IMR-90 (cell line): ENCODE measurements at regions not wholly inside any gene's neighbourhood (a gene's known extent, or its start where the extent isn't known, plus 50 kb on each side); places are given as distances from the start of the nearest gene placed in this dataset.

Experiments
- ATAC-seq: fragments of 200-7000 bp; cut with Tn5 transposase; 2 replicates; pipeline ENCODE4 v1.9.1; 2020; ENCODE audit warnings: low read depth, mild to moderate bottlenecking, moderate library complexity
- BruUV-seq: library from RNA; stranded (reverse); fragments of 400-500 nt; replicated peaks from 2 replicates; lab custom pipeline; 2021; lab: Mats Ljungman, UMichigan
- CTCF ChIA-PET: fragments of 300-600 bp; formaldehyde crosslinking; extraction: SDS; loops from one replicate; lab custom pipeline; 2021; ENCODE audit warnings: antibody characterized with exemption; lab: Yijun Ruan, JAX
- POLR2A ChIA-PET: fragments of 300-600 bp; sonication (Branson Sonifier 250); formaldehyde crosslinking; loops from one replicate; lab custom pipeline; 2022; ENCODE audit warnings: antibody characterized with exemption; ENCODE audit not compliant: unreplicated experiment; lab: Charles Lee
- DNase-seq: peaks from one replicate; pipeline ENCODE4 v3.0.0; 2013
- H2AFZ ChIP-seq: replicated peaks from 2 replicates; pipeline ENCODE3; 2013; ENCODE audit warnings: low read length, mild to moderate bottlenecking; ENCODE audit not compliant: poor library complexity
- H2AK5ac ChIP-seq: 2 replicates; pipeline ENCODE4 v1.6.1; 2013; ENCODE audit warnings: low read depth, low read length, inconsistent platforms
- H2AK9ac ChIP-seq: replicated peaks from 2 replicates; pipeline ENCODE3; 2013; ENCODE audit warnings: mild to moderate bottlenecking, low read depth, low read length, moderate library complexity; ENCODE audit not compliant: poor library complexity
- H2BK120ac ChIP-seq: 2 replicates; pipeline ENCODE4 v1.6.1; 2013; ENCODE audit warnings: low read depth, low read length, inconsistent platforms
- H2BK15ac ChIP-seq: 3 replicates; pipeline ENCODE4 v1.6.1; 2013; ENCODE audit warnings: low read depth, low read length, inconsistent platforms
- H2BK20ac ChIP-seq: 2 replicates; pipeline ENCODE4 v1.6.1; 2013; ENCODE audit warnings: low read depth, mild to moderate bottlenecking, inconsistent platforms, low read length, moderate library complexity
- H2BK5ac ChIP-seq: 2 replicates; pipeline ENCODE4 v1.6.1; 2013; ENCODE audit warnings: mild to moderate bottlenecking, low read depth, low read length, inconsistent platforms; ENCODE audit not compliant: poor library complexity, severe bottlenecking
- H3K14ac ChIP-seq: replicated peaks from 2 replicates; pipeline ENCODE4 v1.6.1; 2013; ENCODE audit warnings: low read depth, low read length, inconsistent platforms
- H3K18ac ChIP-seq: 2 replicates; pipeline ENCODE4 v1.6.1; 2013; ENCODE audit warnings: low read depth, low read length, control low read depth
- H3K23ac ChIP-seq: 2 replicates; pipeline ENCODE4 v1.6.1; 2013; ENCODE audit warnings: low read depth, low read length, inconsistent platforms
- H3K27ac ChIP-seq: 2 replicates; pipeline ENCODE4 v1.5.1; 2013; ENCODE audit warnings: mild to moderate bottlenecking, control low read depth, low read length; ENCODE audit not compliant: insufficient read depth
- H3K27me3 ChIP-seq: 2 replicates; pipeline ENCODE4 v1.6.1; 2013; ENCODE audit warnings: low read length; ENCODE audit not compliant: control insufficient read depth, insufficient read depth
- H3K36me3 ChIP-seq: 2 replicates; pipeline ENCODE4 v1.6.1; 2013; ENCODE audit warnings: low read length, mixed read lengths; ENCODE audit not compliant: control insufficient read depth, insufficient read depth
- H3K4ac ChIP-seq: 2 replicates; pipeline ENCODE4 v1.6.1; 2013; ENCODE audit warnings: low read depth, low read length, inconsistent platforms
- H3K4me1 ChIP-seq: 2 replicates; pipeline ENCODE4 v1.6.1; 2013; ENCODE audit warnings: low read length, mixed read lengths; ENCODE audit not compliant: control insufficient read depth, insufficient read depth
- H3K4me2 ChIP-seq: 2 replicates; pipeline ENCODE4 v1.6.1; 2013; ENCODE audit warnings: low read depth, mild to moderate bottlenecking, control low read depth, low read length, moderate library complexity
- H3K4me3 ChIP-seq: 2 replicates; pipeline ENCODE4 v1.5.1; 2013; ENCODE audit warnings: low read depth, mild to moderate bottlenecking, control low read depth, low read length, moderate library complexity; ENCODE audit not compliant: insufficient read depth
- H3K56ac ChIP-seq: 2 replicates; pipeline ENCODE4 v1.6.1; 2013; ENCODE audit warnings: low read length, inconsistent platforms; ENCODE audit not compliant: insufficient read depth; ENCODE audit errors: extremely low read depth
- H3K79me1 ChIP-seq, 2 experiments: 2 replicates each; pipeline ENCODE4 v1.6.1; 2013; ENCODE audit warnings: low read length in 2 of 2, inconsistent platforms in 1 of 2, low read depth in 1 of 2
- H3K9ac ChIP-seq: 2 replicates; pipeline ENCODE4 v1.6.1; 2013; ENCODE audit warnings: low read depth, low read length, control low read depth
- H3K9me1 ChIP-seq: 2 replicates; pipeline ENCODE4 v1.6.1; 2013; ENCODE audit warnings: low read length, inconsistent platforms; ENCODE audit not compliant: insufficient read depth
- H3K9me3 ChIP-seq: 2 replicates; pipeline ENCODE4 v1.6.1; 2013; ENCODE audit warnings: low read length; ENCODE audit not compliant: control insufficient read depth, insufficient read depth
- H4K20me1 ChIP-seq: 2 replicates; pipeline ENCODE4 v1.6.1; 2013; ENCODE audit warnings: low read length, inconsistent platforms; ENCODE audit not compliant: insufficient read depth
- H4K5ac ChIP-seq: 2 replicates; pipeline ENCODE4 v1.6.1; 2013; ENCODE audit warnings: mild to moderate bottlenecking, low read depth, low read length, control low read depth
- H4K8ac ChIP-seq, 2 experiments: 2 replicates each; pipeline ENCODE4 v1.6.1; 2013; ENCODE audit warnings: low read depth in 2 of 2, low read length in 2 of 2, control low read depth in 1 of 2, inconsistent platforms in 1 of 2
- H4K91ac ChIP-seq: 2 replicates; pipeline ENCODE4 v1.6.1; 2013; ENCODE audit warnings: low read depth, low read length, inconsistent platforms; ENCODE audit not compliant: insufficient read depth
- CHD1 ChIP-seq: IDR thresholded peaks from 2 replicates; pipeline ENCODE4 v1.6.1; 2012; ENCODE audit warnings: low read depth, low read length, improper control_type of control experiment
- MAFK ChIP-seq: IDR thresholded peaks from 2 replicates; pipeline ENCODE4 v1.6.1; 2012; ENCODE audit warnings: low read depth, low read length, improper control_type of control experiment
- MXI1 ChIP-seq: IDR thresholded peaks from 2 replicates; pipeline ENCODE4 v1.6.1; 2012; ENCODE audit warnings: low read depth, mild to moderate bottlenecking, low read length, moderate library complexity, borderline replicate concordance
- NFE2L2 ChIP-seq: fragments of 150-350 bp; IDR thresholded peaks from 2 replicates; pipeline ENCODE4 v1.6.1; 2016; ENCODE audit warnings: low read depth, mild to moderate bottlenecking, low read length
- RAD21 ChIP-seq: IDR thresholded peaks from 2 replicates; pipeline ENCODE4 v1.6.1; 2012; ENCODE audit warnings: low read length, improper control_type of control experiment
- WGBS, 2 experiments: methylation state at CpG; one replicate each; pipeline versions ENCODE4 v1.1.5 to v1.1.7; 2013; ENCODE audit warnings: missing lambda C conversion rate in 2 of 2; ENCODE audit not compliant: insufficient read length in 1 of 2; ENCODE audit errors: extremely low coverage in 2 of 2; 5-methylcytosine and 5-hydroxymethylcytosine counted together
- dilution Hi-C: fragments of 300-500 bp; cut with HindIII; formaldehyde crosslinking; loops from one replicate; pipeline ENCODE4 v1.14.3; 2018; ENCODE audit warnings: low sequenced_read_pairs; ENCODE audit not compliant: unreplicated experiment
- in situ Hi-C: fragments of 300-500 bp; cut with MboI; formaldehyde crosslinking; loops from 3 replicates; pipeline ENCODE4 v1.14.3; 2019; ENCODE audit warnings: low sequenced_read_pairs, inconsistent platforms, mixed read lengths
- intact Hi-C: fragments of 100-400 bp; cut with micrococcal nuclease; formaldehyde crosslinking; loops from 2 replicates; pipeline ENCODE4 v1.10.0; 2022

GRCh38 chr5:82698026-82698425 is 379.2 kb downstream of the TMEM167A start:
- TF ChIP-seq NFE2L2 (no peak), RAD21 (no peak), MXI1 (no peak), CHD1 (no peak), MAFK (no peak)
- no peak overlapping the region for H2AK9ac ChIP-seq
- H3K9me1 ChIP-seq, result no peaks in the 10 kb centered on the region
- no peak overlapping the region for H3K56ac ChIP-seq
- no peak overlapping the region for H3K4me3 ChIP-seq
- no peak overlapping the region for H3K4ac ChIP-seq
- H2BK5ac ChIP-seq, result no peak overlapping the region
- H2AK5ac ChIP-seq, result no peak overlapping the region
- dilution Hi-C loops (no loop called here), intact Hi-C loops (no loop called here), in situ Hi-C loops (no loop called here)
- ChIA-PET POLR2A (no interaction called here), CTCF (interaction anchor here (1.2 kb wide), 1 partner anchor 11 kb away, joined by 7 read pairs; no protein-coding TSS in a partner anchor)
- H3K14ac ChIP-seq, result no peak overlapping the region
- no peak overlapping the region for H3K9ac ChIP-seq
- H4K8ac ChIP-seq, result no peak overlapping the region
- ATAC-seq, result no peak
- no peaks in the 10 kb centered on the region for H3K4me1 ChIP-seq
- no peak for DNase-seq
- no peak overlapping the region for H3K18ac ChIP-seq
- H2BK20ac ChIP-seq, result no peak overlapping the region
- H4K20me1 ChIP-seq, result no peaks in the 10 kb centered on the region
- no peaks in the 10 kb centered on the region for H3K79me1 ChIP-seq
- WGBS, 2 experiments, result no CpG with 5 or more reads among the region's 1 CpG
- H3K27me3 ChIP-seq, result no peaks in the 10 kb centered on the region; the same call in 1 of the 2 replicates
- H4K5ac ChIP-seq, result no peak overlapping the region
- H3K27ac ChIP-seq, result no peak overlapping the region
- no peak overlapping the region for H2AFZ ChIP-seq
- no peak overlapping the region for H4K91ac ChIP-seq
- no peak overlapping the region for H2BK15ac ChIP-seq
- H3K23ac ChIP-seq, result no peak overlapping the region
- H2BK120ac ChIP-seq, result no peak overlapping the region
- no peaks in the 10 kb centered on the region for H3K36me3 ChIP-seq
- no peak overlapping the region for H3K4me2 ChIP-seq
- no TSS peak for BruUV-seq
- no peaks in the 10 kb centered on the region for H3K9me3 ChIP-seq
